ENCODE measurements at regions not wholly inside any gene's neighbourhood (a gene's known extent, or its start where the extent isn't known, plus 50 kb on each side); places are given as distances from the start of the nearest gene placed in this dataset.
"Not testable (repeated sequence)": the region's sequence is repeated elsewhere in the genome, so short reads cannot be mapped to it uniquely, and the experiment has no call there.

- H3K36me3 Mint-ChIP-seq (ENCODE audit: insufficient read depth in 2 of 2); H3K27me3 Mint-ChIP-seq (ENCODE audit: low read depth); H3K27ac Mint-ChIP-seq; DNase-seq; H3K4me1 Mint-ChIP-seq (ENCODE audit: low read depth); ATAC-seq (replicated peaks in 1 of 2); H3K4me3 Mint-ChIP-seq; H3K9me3 Mint-ChIP-seq: not testable (repeated sequence)
These were observed 3967.6 kb upstream of the TPTE start for GRCh38 chr21:6553505-6554376.

- H3K9me3 Mint-ChIP-seq; DNase-seq; H3K27me3 Mint-ChIP-seq (ENCODE audit: low read depth); H3K4me1 Mint-ChIP-seq (ENCODE audit: low read depth); H3K27ac Mint-ChIP-seq; ATAC-seq (replicated peaks in 1 of 2); H3K4me3 Mint-ChIP-seq; H3K36me3 Mint-ChIP-seq (ENCODE audit: insufficient read depth in 2 of 2): not testable (repeated sequence)
These were observed 3967.0 kb upstream of the TPTE start for GRCh38 chr21:6554377-6554864.

DNA sequence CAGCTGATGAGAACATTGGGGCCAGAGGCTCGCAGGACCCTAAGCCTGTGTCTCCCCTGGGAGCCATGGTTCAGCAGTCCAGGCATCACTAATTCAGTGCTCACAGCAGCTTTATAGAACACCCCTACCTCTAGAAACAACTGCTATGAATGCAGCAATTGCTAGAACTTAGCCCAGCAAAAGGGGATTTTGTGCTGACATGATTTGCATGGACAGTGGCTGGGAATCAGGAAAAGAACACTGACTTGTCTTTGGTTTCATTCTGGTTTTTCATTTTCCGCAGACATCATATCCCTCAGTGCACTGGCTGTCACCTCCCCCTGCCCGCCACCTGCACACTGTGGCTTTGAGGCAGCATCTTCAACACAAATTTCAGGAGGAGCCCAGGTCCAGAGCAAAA is 3964.9 kb upstream of the TPTE start:
- H3K4me1 Mint-ChIP-seq (ENCODE audit: low read depth); H3K27ac Mint-ChIP-seq; H3K27me3 Mint-ChIP-seq (ENCODE audit: low read depth); H3K4me3 Mint-ChIP-seq; H3K9me3 Mint-ChIP-seq; DNase-seq; H3K36me3 Mint-ChIP-seq (ENCODE audit: insufficient read depth in 2 of 2): not testable (repeated sequence)
- ATAC-seq (replicated peaks in 1 of 2), result peak; percentile 54 to 56

- not testable (repeated sequence) for ATAC-seq (replicated peaks in 1 of 2); H3K27ac Mint-ChIP-seq; DNase-seq; H3K4me1 Mint-ChIP-seq (ENCODE audit: low read depth); H3K27me3 Mint-ChIP-seq (ENCODE audit: low read depth); H3K4me3 Mint-ChIP-seq; H3K9me3 Mint-ChIP-seq; H3K36me3 Mint-ChIP-seq (ENCODE audit: insufficient read depth in 2 of 2)
These were observed 3964.0 kb upstream of the TPTE start for GRCh38 chr21:6557415-6557814.

DNA sequence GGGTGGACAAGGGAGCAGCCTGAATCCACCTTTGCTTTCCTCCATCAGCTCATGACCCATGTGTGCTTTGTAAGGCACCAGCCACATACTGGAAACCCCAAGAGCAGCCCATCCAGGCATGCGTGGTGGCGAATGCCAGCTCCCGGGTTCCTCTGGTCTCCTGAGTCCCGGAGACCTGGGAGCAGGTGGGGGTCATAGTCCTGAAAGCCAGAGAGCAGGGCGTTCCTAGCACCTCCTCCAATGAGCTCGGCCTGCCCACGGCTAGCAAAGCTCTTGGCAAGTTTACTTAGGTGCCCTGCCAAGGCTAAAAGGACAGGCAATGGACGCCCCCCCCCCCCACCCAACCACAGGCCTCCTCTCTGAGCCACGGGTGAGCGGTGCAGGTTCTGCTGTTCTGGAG is 3960.2 kb upstream of the TPTE start:
- ATAC-seq (replicated peaks in 1 of 2); H3K27ac Mint-ChIP-seq; H3K4me1 Mint-ChIP-seq (ENCODE audit: low read depth); H3K9me3 Mint-ChIP-seq; H3K27me3 Mint-ChIP-seq (ENCODE audit: low read depth); H3K36me3 Mint-ChIP-seq (ENCODE audit: insufficient read depth in 2 of 2); DNase-seq; H3K4me3 Mint-ChIP-seq: not testable (repeated sequence)

DNA sequence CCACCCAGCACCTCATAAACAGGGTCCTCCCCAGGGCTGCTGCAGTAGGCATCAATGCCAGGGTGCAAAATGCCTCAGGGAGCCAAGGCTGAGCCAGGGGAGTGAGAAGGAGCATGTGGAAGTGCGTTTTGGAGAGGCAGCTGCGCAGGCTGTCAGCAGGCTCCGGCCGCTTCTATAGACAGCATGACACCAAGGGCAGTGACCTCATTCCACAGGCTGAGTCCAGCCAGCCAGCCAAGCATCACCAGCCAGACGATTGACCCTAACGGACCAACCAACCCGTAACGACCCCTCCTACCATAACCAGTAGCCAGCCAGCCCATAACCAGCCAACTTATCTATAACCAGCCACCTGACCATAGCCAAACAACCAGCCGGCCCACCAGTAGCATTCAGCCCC is 3959.8 kb upstream of the TPTE start:
- H3K4me1 Mint-ChIP-seq (ENCODE audit: low read depth); H3K36me3 Mint-ChIP-seq (ENCODE audit: insufficient read depth in 2 of 2); H3K4me3 Mint-ChIP-seq; H3K27me3 Mint-ChIP-seq (ENCODE audit: low read depth); DNase-seq; H3K9me3 Mint-ChIP-seq; H3K27ac Mint-ChIP-seq; ATAC-seq (replicated peaks in 1 of 2): not testable (repeated sequence)

DNA sequence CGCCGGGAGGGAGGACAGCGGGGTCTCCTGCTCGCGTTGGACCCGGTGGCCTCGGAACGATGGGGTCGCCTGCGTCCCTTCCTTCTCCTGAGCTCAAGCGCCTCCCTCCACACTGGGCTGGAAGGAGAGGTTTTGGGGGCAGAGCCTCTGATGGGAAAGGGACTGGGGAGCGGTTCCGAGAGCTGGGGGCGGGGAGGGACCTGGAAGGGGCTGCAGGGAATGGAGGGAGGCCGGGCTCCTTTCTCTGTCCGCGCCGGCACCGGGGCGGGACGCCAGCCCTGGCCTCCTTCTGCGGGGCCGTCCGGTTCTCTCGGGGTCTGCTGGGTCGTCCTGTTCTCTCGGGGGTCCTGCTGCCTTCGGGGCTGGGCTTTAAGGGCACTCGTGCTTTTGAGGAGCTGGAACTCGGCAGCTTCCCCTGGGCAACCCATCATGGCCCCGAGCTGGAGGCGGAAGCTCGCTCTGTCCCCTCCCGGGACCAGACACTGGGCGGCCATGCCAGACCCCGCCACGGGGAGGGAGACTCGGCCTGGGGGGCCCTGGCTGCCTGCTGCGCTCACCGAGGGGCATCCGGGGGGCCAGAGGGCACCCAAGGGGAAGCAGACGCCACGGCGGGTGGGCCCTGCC is 3956.7 kb upstream of the TPTE start:
- not testable (repeated sequence) for DNase-seq

DNA sequence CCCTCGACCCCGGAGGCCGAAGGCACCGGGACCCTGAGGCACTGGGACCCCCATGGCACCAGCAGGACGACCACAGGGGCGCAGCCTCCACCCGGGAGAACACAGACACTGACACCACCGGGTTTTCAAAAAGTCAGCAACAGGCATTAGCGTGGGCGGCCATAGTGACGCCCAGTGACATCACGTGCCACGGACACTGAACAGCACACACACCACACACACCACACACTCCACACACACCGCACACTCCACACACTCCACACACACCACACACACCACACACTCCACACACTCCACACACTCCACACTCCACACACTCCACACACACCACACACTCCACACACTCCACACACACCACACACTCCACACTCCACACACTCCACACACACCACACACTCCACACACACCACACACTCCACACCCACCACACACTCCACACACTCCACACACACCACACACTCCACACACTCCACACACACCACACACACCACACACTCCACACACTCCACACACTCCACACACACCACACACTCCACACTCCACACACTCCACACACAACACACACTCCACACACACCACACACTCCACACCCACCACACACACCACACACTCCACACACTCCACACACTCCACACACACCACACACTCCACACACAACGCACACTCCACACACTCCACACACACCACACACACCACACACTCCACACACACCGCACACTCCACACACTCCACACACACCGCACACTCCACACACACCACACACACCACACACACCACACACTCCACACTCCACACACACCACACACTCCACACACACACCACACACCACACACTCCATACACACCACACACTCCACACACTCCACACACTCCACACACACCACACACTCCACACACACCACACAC is 3955.9 kb upstream of the TPTE start:
- Mint-ChIP-seq H3K27ac (peak overlapping the region; percentile 60), H3K4me3 (peak overlapping the region in 1 of 2 donors; percentile 36)
- H3K36me3 Mint-ChIP-seq (ENCODE audit: insufficient read depth in 2 of 2); H3K4me1 Mint-ChIP-seq (ENCODE audit: low read depth); H3K27me3 Mint-ChIP-seq (ENCODE audit: low read depth); H3K9me3 Mint-ChIP-seq: not testable (repeated sequence)
- ATAC-seq (replicated peaks in 1 of 2), result peak; percentile 19 to 23
- peak; percentile 30 to 36 for DNase-seq

More for the DNA sequence above, 3956.7 kb upstream of the TPTE start:
- not testable (repeated sequence) for H3K4me3 Mint-ChIP-seq; ATAC-seq (replicated peaks in 1 of 2); H3K27ac Mint-ChIP-seq; H3K36me3 Mint-ChIP-seq (ENCODE audit: insufficient read depth in 2 of 2); H3K27me3 Mint-ChIP-seq (ENCODE audit: low read depth); H3K9me3 Mint-ChIP-seq; H3K4me1 Mint-ChIP-seq (ENCODE audit: low read depth)

GRCh38 chr21:6567542-6567941 is 3953.8 kb upstream of the TPTE start:
- ATAC-seq (replicated peaks in 1 of 2); H3K36me3 Mint-ChIP-seq (ENCODE audit: insufficient read depth in 2 of 2); H3K27ac Mint-ChIP-seq; H3K9me3 Mint-ChIP-seq; H3K27me3 Mint-ChIP-seq (ENCODE audit: low read depth); H3K4me1 Mint-ChIP-seq (ENCODE audit: low read depth); DNase-seq; H3K4me3 Mint-ChIP-seq: not testable (repeated sequence)

DNA sequence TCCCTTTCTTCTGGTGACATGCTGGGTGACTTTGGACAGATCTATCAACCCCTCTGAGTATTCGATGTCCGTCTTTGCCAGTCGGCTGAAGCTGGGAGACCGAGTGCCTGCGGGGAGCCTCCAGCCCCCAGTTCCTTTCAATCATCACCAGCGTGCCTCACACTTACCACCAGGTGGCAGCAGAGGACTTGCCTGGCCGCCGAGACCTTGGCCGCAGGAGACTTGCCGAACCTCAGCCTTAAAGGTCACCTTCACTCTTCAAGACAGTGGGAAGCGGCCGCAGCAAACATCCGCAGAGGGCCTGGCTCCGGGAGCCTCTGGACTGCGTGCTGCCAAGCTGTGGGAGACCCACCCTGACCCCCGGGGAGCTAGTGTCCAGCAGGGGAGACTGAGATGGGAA is 3952.2 kb upstream of the TPTE start:
- H3K36me3 Mint-ChIP-seq (ENCODE audit: insufficient read depth in 2 of 2); H3K9me3 Mint-ChIP-seq; DNase-seq; H3K27me3 Mint-ChIP-seq (ENCODE audit: low read depth); H3K4me1 Mint-ChIP-seq (ENCODE audit: low read depth); H3K27ac Mint-ChIP-seq; H3K4me3 Mint-ChIP-seq: not testable (repeated sequence)
- ATAC-seq (replicated peaks in 1 of 2), result peak; percentile 72 to 77

- not testable (repeated sequence) for H3K4me3 Mint-ChIP-seq; DNase-seq; H3K9me3 Mint-ChIP-seq; H3K27me3 Mint-ChIP-seq (ENCODE audit: low read depth); H3K4me1 Mint-ChIP-seq (ENCODE audit: low read depth); H3K36me3 Mint-ChIP-seq (ENCODE audit: insufficient read depth in 2 of 2); H3K27ac Mint-ChIP-seq
- peak; percentile 89 to 92 for ATAC-seq (replicated peaks in 1 of 2)
These were observed 3951.6 kb upstream of the TPTE start for GRCh38 chr21:6569587-6570392.

DNA sequence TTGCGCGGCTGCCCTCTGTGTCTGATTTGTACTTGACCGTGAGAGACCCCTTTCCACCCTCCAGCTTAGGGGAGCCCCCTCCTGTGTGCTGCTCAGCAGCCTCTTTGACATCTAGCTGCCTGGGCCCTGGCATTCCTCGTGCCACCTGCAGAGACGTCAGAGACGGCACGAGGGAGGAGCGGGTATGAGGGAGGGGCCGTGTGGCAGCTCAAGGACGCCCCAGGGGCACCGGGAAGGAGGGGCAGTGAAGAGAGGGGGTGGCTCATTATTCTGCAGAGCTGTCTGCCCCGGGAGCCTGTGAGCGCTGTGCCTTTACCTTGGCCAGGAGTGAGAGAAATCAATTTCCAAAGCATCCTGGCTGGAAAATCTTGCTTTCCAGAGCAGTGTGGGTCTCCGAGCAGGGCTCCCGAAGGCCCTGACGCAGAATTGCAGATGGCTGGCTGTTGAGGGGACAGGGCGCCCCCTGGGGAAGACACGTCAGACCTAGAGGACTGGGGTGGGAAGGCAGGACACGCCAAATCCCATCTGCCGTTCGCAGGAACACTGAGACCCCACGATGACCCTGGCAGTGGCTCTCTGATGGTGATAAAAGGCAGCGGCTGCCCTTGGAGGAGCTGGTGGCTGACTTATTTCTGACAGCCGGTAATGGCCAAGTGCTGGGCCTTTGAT is 3950.5 kb upstream of the TPTE start:
- not testable (repeated sequence) for H3K4me1 Mint-ChIP-seq (ENCODE audit: low read depth); ATAC-seq (replicated peaks in 1 of 2); DNase-seq; H3K9me3 Mint-ChIP-seq; H3K4me3 Mint-ChIP-seq; H3K27ac Mint-ChIP-seq; H3K36me3 Mint-ChIP-seq (ENCODE audit: insufficient read depth in 2 of 2); H3K27me3 Mint-ChIP-seq (ENCODE audit: low read depth)
